CD8-positive, alpha-beta memory T cell (primary cell): ENCODE measurements at regions not wholly inside any gene's neighbourhood (a gene's known extent, or its start where the extent isn't known, plus 50 kb on each side); places are given as distances from the start of the nearest gene placed in this dataset.

Source experiments
- CTCF ChIA-PET: fragments of 350-600 bp; sonication (Branson Sonifier 250); formaldehyde crosslinking; loops from one replicate; lab custom pipeline; 2021; ENCODE audit warnings: antibody characterized with exemption; lab: Charles Lee
- POLR2A ChIA-PET: fragments of 350-600 bp; sonication (Branson Sonifier 250); formaldehyde crosslinking; loops from one replicate; lab custom pipeline; 2021; ENCODE audit warnings: antibody characterized with exemption; lab: Charles Lee
- DNase-seq, 5 donors: peaks; one replicate each; pipeline versions ENCODE4 v3.0.0 to v3.0.0-alpha.2; 2020 to 2022; ENCODE audit warnings: mixed read lengths in 1 of 5
- H3K27ac ChIP-seq: one replicate; pipeline ENCODE4 v1.7.0; 2013; ENCODE audit warnings: low read depth, mild to moderate bottlenecking, low read length, moderate library complexity
- H3K27me3 ChIP-seq: 2 replicates; pipeline ENCODE4 v1.7.0; 2013; ENCODE audit warnings: low read length, mild to moderate bottlenecking; ENCODE audit not compliant: insufficient read depth, poor library complexity, severe bottlenecking
- H3K36me3 ChIP-seq: 2 replicates; pipeline ENCODE4 v1.7.0; 2013; ENCODE audit warnings: mild to moderate bottlenecking, low read length, moderate library complexity; ENCODE audit not compliant: insufficient read depth
- H3K4me1 ChIP-seq: 2 replicates; pipeline ENCODE4 v1.7.0; 2013; ENCODE audit warnings: mild to moderate bottlenecking, low read length, moderate library complexity; ENCODE audit not compliant: insufficient read depth
- H3K4me3 ChIP-seq: 2 replicates; pipeline ENCODE4 v1.7.0; 2013; ENCODE audit warnings: mild to moderate bottlenecking, low read length
- H3K9me3 ChIP-seq: 2 replicates; pipeline ENCODE4 v1.7.0; 2013; ENCODE audit warnings: mild to moderate bottlenecking, low read length
- H3K27ac Mint-ChIP-seq, 8 donors: one replicate each; pipeline ENCODE4 v1.8.0; 2020 to 2021; ENCODE audit warnings: mixed read lengths in 8 of 8, mild to moderate bottlenecking in 6 of 8, inconsistent platforms in 3 of 8, moderate library complexity in 3 of 8
- H3K27me3 Mint-ChIP-seq, 2 donors: one replicate each; pipeline ENCODE4 v1.8.0; 2020 to 2021; ENCODE audit warnings: mixed read lengths in 2 of 2, mild to moderate bottlenecking in 1 of 2, moderate library complexity in 1 of 2
- H3K36me3 Mint-ChIP-seq, 3 donors: one replicate each; pipeline ENCODE4 v1.8.0; 2020 to 2021; ENCODE audit warnings: mixed read lengths in 3 of 3, inconsistent platforms in 1 of 3, mild to moderate bottlenecking in 1 of 3
- H3K4me1 Mint-ChIP-seq, 3 donors: one replicate each; pipeline ENCODE4 v1.8.0; 2020 to 2021; ENCODE audit warnings: mixed read lengths in 3 of 3, inconsistent platforms in 1 of 3, mild to moderate bottlenecking in 1 of 3
- H3K4me3 Mint-ChIP-seq, 7 donors: one replicate each; pipeline ENCODE4 v1.8.0; 2020 to 2021; ENCODE audit warnings: mixed read lengths in 7 of 7, mild to moderate bottlenecking in 6 of 7, moderate library complexity in 4 of 7, inconsistent platforms in 2 of 7
- H3K9me3 Mint-ChIP-seq, 5 donors: one replicate each; pipeline ENCODE4 v1.8.0; 2020 to 2022; ENCODE audit warnings: mixed read lengths in 5 of 5, mild to moderate bottlenecking in 3 of 5, moderate library complexity in 2 of 5, inconsistent platforms in 1 of 5

DNA sequence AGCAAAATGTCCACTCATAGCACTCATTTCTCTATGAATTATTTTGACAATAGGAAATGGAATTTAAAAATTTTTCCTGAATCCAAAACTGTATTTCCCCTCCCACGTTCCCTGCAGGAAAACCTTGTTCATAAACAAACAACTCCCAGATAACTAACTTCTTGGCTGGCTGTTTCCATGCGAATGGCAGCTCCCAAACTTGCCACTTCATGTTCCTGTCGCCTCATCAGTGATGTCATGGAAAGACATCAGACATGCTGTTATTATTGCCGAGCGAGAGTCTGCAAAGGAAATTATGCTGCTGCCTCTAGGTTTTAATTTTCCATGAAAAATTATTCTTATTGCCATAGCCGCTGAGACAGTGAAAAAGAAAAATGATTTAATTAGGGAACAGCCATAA lies 117.0 kb upstream of the RIOK3 start:
- Histone ChIP-seq H3K9me3 (no peaks in the 10 kb centered on the region), H3K27me3 (no peaks in the 10 kb centered on the region), H3K36me3 (no peaks in the 10 kb centered on the region), H3K4me1 (no peaks in the 10 kb centered on the region), H3K4me3 (no peak overlapping the region), H3K27ac (no peak overlapping the region)
- CTCF ChIA-PET: no interaction called here
- Mint-ChIP-seq H3K4me1 (no peaks in the 10 kb centered on the region), H3K36me3 (peaks cover 0 to 5% (median 3%) of the 10 kb centered on the region in 3 donors), H3K4me3 (no peak overlapping the region), H3K27ac (no peak overlapping the region), H3K27me3 (peaks cover 0 to 1% of the 10 kb centered on the region in 2 donors), H3K9me3 (peaks cover 0 to 2% (median 0%) of the 10 kb centered on the region in 5 donors)
- POLR2A ChIA-PET: no interaction called here
- no peak for DNase-seq

DNA sequence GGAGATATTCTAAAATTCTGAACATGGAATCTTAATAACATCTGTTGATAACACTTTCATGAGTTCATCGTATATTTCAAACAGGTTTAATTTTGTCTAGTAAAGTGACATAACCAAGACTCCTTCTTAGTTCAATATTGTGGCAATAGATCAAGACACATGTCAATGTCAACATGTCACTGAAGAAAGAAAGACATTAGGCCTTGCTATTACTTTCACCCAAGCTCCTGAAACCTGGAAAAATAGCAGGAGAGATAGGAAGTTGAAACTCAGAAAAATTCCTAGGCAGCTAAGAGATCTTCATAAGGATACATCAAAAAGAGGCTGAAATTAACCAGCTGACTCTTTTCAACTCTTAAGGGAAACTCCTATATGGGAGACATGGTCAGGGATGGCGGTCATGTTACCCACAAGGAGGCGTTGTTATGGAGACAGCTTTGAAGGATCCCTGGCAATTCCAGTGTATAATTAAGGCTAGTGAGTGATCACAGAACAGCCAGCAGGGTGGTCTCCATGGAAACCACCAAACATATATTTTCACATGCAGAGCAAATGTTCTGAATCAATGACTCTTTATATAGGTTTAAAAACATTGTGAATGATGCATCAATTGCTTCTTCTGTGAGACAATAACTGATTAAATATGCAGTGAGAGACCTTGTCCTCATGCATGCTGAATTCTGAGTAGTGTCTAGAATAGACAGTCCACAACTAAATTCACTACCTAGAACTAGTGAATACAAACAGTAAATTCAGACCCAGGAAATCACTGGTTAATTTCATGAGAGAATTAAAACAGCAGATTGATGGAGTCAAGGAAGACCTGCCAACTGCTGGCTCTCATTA lies 115.3 kb upstream of the RIOK3 start:
- no peak overlapping the region for H3K27ac Mint-ChIP-seq

DNA sequence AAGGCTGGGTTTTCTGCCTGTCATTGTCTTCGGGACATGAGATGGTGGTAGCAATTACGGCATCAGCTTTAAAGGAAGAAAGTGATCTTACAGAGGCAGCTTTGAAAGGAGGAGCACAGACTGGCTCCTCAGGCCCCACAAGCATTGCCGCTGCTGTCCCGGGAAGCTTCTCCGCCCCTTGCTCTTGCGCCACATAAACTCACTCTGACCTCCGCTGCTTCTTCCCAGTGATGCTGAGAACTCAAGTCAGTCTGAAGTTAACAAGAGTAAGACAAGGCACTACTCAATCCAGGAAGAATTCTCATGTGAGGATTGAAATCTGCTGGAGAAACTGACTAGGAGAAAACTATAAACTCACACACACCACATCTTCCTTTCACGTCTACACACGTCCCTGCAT lies 112.4 kb upstream of the RIOK3 start:
- Histone ChIP-seq H3K36me3 (no peaks in the 10 kb centered on the region), H3K4me1 (no peaks in the 10 kb centered on the region), H3K9me3 (no peaks in the 10 kb centered on the region), H3K27me3 (no peaks in the 10 kb centered on the region), H3K27ac (no peak overlapping the region), H3K4me3 (no peak overlapping the region)
- POLR2A ChIA-PET: no interaction called here
- no peak for DNase-seq
- no peaks in the 10 kb centered on the region for H3K27me3 Mint-ChIP-seq
- H3K36me3 Mint-ChIP-seq: peaks cover 0 to 3% (median 2%) of the 10 kb centered on the region in 3 donors
- H3K4me3 Mint-ChIP-seq: no peak overlapping the region
- peaks cover 0 to 2% (median 0%) of the 10 kb centered on the region in 5 donors for H3K9me3 Mint-ChIP-seq
- peak overlapping the region in 1 of 8 donors; percentile 83 for H3K27ac Mint-ChIP-seq
- CTCF ChIA-PET: no interaction called here
- H3K4me1 Mint-ChIP-seq: no peaks in the 10 kb centered on the region

More for the DNA sequence above, 115.3 kb upstream of the RIOK3 start:
- no peak overlapping the region for H3K4me3 Mint-ChIP-seq
- H3K4me1 Mint-ChIP-seq: no peaks in the 10 kb centered on the region
- peaks cover 0 to 2% (median 0%) of the 10 kb centered on the region in 5 donors for H3K9me3 Mint-ChIP-seq
- Histone ChIP-seq H3K27ac (no peak overlapping the region), H3K36me3 (no peaks in the 10 kb centered on the region), H3K4me1 (no peaks in the 10 kb centered on the region), H3K4me3 (no peak overlapping the region), H3K9me3 (no peaks in the 10 kb centered on the region), H3K27me3 (no peaks in the 10 kb centered on the region)
- DNase-seq: no peak
- peaks cover 0 to 1% of the 10 kb centered on the region in 2 donors for H3K27me3 Mint-ChIP-seq
- peaks cover 0 to 5% (median 2%) of the 10 kb centered on the region in 3 donors for H3K36me3 Mint-ChIP-seq
- CTCF ChIA-PET: no interaction called here
- POLR2A ChIA-PET: no interaction called here

DNA sequence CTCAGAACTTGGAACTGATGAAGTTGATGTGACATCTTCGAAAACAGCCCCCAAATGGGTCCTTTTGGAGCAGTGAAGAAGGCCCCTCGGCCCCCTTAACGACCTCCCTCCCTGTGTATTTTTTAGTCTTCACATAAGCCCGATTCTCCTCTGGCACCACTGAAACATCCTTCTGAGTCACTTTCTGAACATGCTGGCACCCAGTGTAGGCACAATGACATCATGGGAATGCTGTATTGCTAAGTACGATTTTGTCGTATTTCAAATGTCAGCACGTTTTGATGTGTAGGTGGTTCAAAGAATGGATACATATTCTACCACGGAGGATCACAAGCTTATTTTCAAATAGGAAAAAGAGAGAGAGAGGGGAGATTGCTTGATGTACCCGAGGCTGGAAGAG lies 111.7 kb upstream of the RIOK3 start:
- ChIA-PET CTCF (no interaction called here), POLR2A (no interaction called here)
- Mint-ChIP-seq H3K9me3 (peaks cover 0 to 2% (median 0%) of the 10 kb centered on the region in 5 donors), H3K36me3 (peaks cover 0 to 2% (median 0%) of the 10 kb centered on the region in 3 donors), H3K27me3 (no peaks in the 10 kb centered on the region), H3K4me3 (no peak overlapping the region), H3K27ac (peak overlapping the region in 2 of 8 donors; percentile 1 to 15), H3K4me1 (no peaks in the 10 kb centered on the region)
- Histone ChIP-seq H3K4me3 (no peak overlapping the region), H3K27ac (no peak overlapping the region), H3K4me1 (no peaks in the 10 kb centered on the region), H3K27me3 (no peaks in the 10 kb centered on the region), H3K9me3 (no peaks in the 10 kb centered on the region), H3K36me3 (no peaks in the 10 kb centered on the region)
- no peak for DNase-seq

DNA sequence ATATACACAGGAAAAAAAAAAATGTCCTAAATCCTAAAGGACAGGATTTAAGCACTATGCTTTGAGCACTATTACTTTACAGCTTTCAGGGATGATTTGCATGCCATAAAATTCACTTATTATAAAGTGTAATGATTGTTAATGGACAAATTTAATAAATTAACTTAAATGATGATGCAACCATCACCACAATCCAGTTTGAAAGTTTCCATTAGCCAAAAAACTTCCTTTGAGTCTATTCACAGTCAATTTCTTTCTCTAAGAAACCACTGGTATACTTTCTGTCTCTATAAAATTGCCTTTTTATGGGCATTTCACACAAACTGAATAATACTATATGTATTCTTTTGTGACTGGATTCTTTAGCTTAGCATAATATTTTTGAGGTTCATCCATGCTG lies 111.1 kb upstream of the RIOK3 start:
- Histone ChIP-seq H3K4me1 (no peaks in the 10 kb centered on the region), H3K9me3 (no peaks in the 10 kb centered on the region), H3K36me3 (no peaks in the 10 kb centered on the region), H3K27me3 (no peaks in the 10 kb centered on the region), H3K4me3 (no peak overlapping the region), H3K27ac (no peak overlapping the region)
- H3K4me1 Mint-ChIP-seq: no peaks in the 10 kb centered on the region
- DNase-seq: no peak
- POLR2A ChIA-PET: no interaction called here
- no peaks in the 10 kb centered on the region for H3K36me3 Mint-ChIP-seq
- peaks cover 0 to 2% (median 0%) of the 10 kb centered on the region in 5 donors for H3K9me3 Mint-ChIP-seq
- H3K27me3 Mint-ChIP-seq: no peaks in the 10 kb centered on the region
- H3K27ac Mint-ChIP-seq: no peak overlapping the region
- CTCF ChIA-PET: no interaction called here
- no peak overlapping the region for H3K4me3 Mint-ChIP-seq

DNA sequence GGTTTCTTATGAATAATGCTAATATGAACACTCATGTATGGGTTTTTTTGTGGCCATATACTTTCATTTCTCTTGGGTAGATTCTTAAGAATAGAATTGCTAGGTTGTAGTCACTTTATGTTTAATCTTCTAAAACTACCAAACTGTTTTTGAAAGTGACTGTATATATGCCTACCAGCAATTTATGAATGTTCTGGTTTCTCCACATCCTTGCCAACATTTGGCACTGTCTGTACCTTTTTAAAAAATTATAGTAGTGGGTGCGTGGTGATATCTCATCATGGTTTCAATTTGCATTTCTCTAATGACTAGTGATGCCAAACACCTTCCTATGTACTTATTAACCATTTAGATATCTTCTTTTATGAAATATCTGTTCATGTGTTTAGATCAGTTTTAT lies 110.6 kb upstream of the RIOK3 start:
- CTCF ChIA-PET: no interaction called here
- no peak overlapping the region for H3K27ac Mint-ChIP-seq
- no peaks in the 10 kb centered on the region for H3K4me1 ChIP-seq
- H3K27ac ChIP-seq: no peak overlapping the region
- peaks cover 0 to 2% (median 0%) of the 10 kb centered on the region in 5 donors for H3K9me3 Mint-ChIP-seq
- H3K4me3 Mint-ChIP-seq: no peak overlapping the region
- H3K9me3 ChIP-seq: no peaks in the 10 kb centered on the region
- no peaks in the 10 kb centered on the region for H3K36me3 Mint-ChIP-seq
- H3K4me1 Mint-ChIP-seq: no peaks in the 10 kb centered on the region
- no peaks in the 10 kb centered on the region for H3K36me3 ChIP-seq
- no peaks in the 10 kb centered on the region for H3K27me3 Mint-ChIP-seq
- no peak for DNase-seq
- POLR2A ChIA-PET: no interaction called here
- no peaks in the 10 kb centered on the region for H3K27me3 ChIP-seq
- H3K4me3 ChIP-seq: no peak overlapping the region

DNA sequence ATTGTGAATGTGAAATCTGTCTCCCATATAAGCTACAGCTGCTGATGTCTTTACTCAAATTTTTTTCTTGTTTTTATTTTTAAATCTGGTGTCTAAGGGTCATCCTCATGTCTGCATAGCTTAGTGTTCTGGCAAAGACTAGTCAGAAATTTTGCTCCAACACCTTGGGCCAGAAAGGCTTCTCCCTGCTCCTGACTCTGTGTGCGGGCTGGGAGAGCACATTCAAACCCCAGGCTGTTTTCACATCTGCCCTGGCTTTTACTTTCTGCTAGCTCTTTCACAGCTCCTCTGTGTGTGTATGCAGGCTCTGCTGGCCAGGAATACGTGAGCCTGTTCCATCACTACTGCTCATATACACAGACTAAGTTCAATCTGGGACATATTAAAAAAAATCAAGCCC lies 102.9 kb upstream of the RIOK3 start:
- ChIA-PET POLR2A (no interaction called here), CTCF (no interaction called here)
- no peaks in the 10 kb centered on the region for H3K9me3 ChIP-seq
- H3K36me3 Mint-ChIP-seq: peaks cover 22 to 27% (median 22%) of the 10 kb centered on the region in 3 donors
- no peak overlapping the region for H3K4me3 ChIP-seq
- no peaks in the 10 kb centered on the region for H3K27me3 ChIP-seq
- no peaks in the 10 kb centered on the region for H3K4me1 Mint-ChIP-seq
- peak overlapping the region in 1 of 8 donors; percentile 72 for H3K27ac Mint-ChIP-seq
- no peaks in the 10 kb centered on the region for H3K4me1 ChIP-seq
- peaks cover 0 to 8% (median 2%) of the 10 kb centered on the region in 5 donors for H3K9me3 Mint-ChIP-seq
- H3K27me3 Mint-ChIP-seq: peaks cover 0 to 2% of the 10 kb centered on the region in 2 donors
- no peaks in the 10 kb centered on the region for H3K36me3 ChIP-seq
- H3K27ac ChIP-seq: no peak overlapping the region
- H3K4me3 Mint-ChIP-seq: no peak overlapping the region
- DNase-seq: no peak

DNA sequence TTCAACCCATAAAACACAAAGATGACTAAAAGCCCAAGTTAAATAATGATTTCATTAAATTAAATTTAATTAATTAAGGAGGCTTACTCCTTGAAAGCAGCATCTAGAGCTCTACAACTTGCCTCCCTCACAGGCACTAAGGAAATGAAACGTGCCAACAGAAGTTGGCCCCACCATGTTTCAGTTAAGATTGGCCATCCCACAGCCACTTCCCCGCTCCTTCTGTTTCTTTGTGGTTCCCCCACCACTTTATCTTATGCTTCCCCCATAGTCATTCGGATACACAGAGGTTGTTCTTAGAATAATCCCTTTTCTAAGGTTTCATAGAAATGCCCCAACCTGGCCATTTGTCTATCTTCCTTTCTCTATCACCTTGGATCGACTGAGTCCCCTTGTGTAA lies 101.6 kb upstream of the RIOK3 start:
- Histone ChIP-seq H3K27me3 (no peaks in the 10 kb centered on the region), H3K9me3 (no peaks in the 10 kb centered on the region), H3K4me3 (no peak overlapping the region), H3K36me3 (no peaks in the 10 kb centered on the region), H3K27ac (no peak overlapping the region), H3K4me1 (no peaks in the 10 kb centered on the region)
- peak overlapping the region in 1 of 8 donors; percentile 26 for H3K27ac Mint-ChIP-seq
- H3K9me3 Mint-ChIP-seq: peaks cover 0 to 8% (median 2%) of the 10 kb centered on the region in 5 donors
- H3K36me3 Mint-ChIP-seq: peaks cover 22 to 27% (median 22%) of the 10 kb centered on the region in 3 donors
- H3K27me3 Mint-ChIP-seq: peaks cover 0 to 2% of the 10 kb centered on the region in 2 donors
- H3K4me1 Mint-ChIP-seq: no peaks in the 10 kb centered on the region
- ChIA-PET CTCF (interaction anchor here (1.2 kb wide), 1 partner anchor 220 kb away, joined by 3 read pairs; no protein-coding TSS in a partner anchor), POLR2A (no interaction called here)
- no peak overlapping the region for H3K4me3 Mint-ChIP-seq
- DNase-seq: no peak
